K562 (cell line): ENCODE measurements at regions not wholly inside any gene's neighbourhood (a gene's known extent, or its start where the extent isn't known, plus 50 kb on each side); places are given as distances from the start of the nearest gene placed in this dataset.

ENCODE experiments used
- CBFB ChIP-seq: sonication (generic); formaldehyde crosslinking; IDR thresholded peaks from 2 replicates; pipeline ENCODE4 v1.4.0; 2020; ENCODE audit warnings: mild to moderate bottlenecking, missing genetic modification reagents
- CEBPG ChIP-seq, 3 experiments: fragments of 200-800 bp in 1 of 3; sonication (Bioruptor generic) in 1 of 3; sonication (generic) in 1 of 3; formaldehyde crosslinking in 1 of 3; IDR thresholded peaks in 2 of 3; conservative IDR thresholded peaks in 1 of 3; 2 replicates each; pipeline versions ENCODE4 v1.6.1 to v1.8.0; 2016 to 2022; ENCODE audit warnings: missing compliant biosample characterization in 2 of 3, missing genetic modification characterization in 2 of 3, mild to moderate bottlenecking in 1 of 3, missing genetic modification reagents in 1 of 3
- CHD1 ChIP-seq: fragments of 200-600 bp; sonication (generic); IDR thresholded peaks from one replicate; pipeline ENCODE4 v1.6.1; 2012; ENCODE audit warnings: mild to moderate bottlenecking, moderate library complexity, low read length, inconsistent platforms
- FOSL1 ChIP-seq: fragments of 200-800 bp; sonication (Bioruptor generic); conservative IDR thresholded peaks from 2 replicates; pipeline ENCODE4 v1.6.1; 2016; ENCODE audit warnings: missing genetic modification characterization, missing compliant biosample characterization
- MAFG ChIP-seq: fragments of 450-650 bp; conservative IDR thresholded peaks from 2 replicates; pipeline ENCODE4 v1.6.1; 2016; ENCODE audit warnings: missing genetic modification characterization, missing compliant biosample characterization
- PATZ1 ChIP-seq: fragments of 250-450 bp; sonication (Bioruptor Pico); IDR thresholded peaks from 2 replicates; pipeline ENCODE4 v1.5.0; 2020; ENCODE audit warnings: mild to moderate bottlenecking, borderline replicate concordance
- SRF ChIP-seq, 2 experiments: fragments of 250-450, 450-650 bp in 1 of 2; sonication (Bioruptor Pico) in 1 of 2; sonication (generic) in 1 of 2; formaldehyde crosslinking; IDR thresholded peaks; 2 replicates each; pipeline versions ENCODE4 v1.5.0 to v1.5.1; 2020 to 2022; ENCODE audit warnings: mild to moderate bottlenecking in 1 of 2, missing genetic modification reagents in 1 of 2
- UBTF ChIP-seq, 2 experiments: IDR thresholded peaks; 2 replicates each; pipeline ENCODE4 v1.6.1; 2012; ENCODE audit warnings: improper control_type of control experiment in 2 of 2, low read depth in 2 of 2, low read length in 2 of 2, borderline replicate concordance in 1 of 2
- ZNF75A ChIP-seq: fragments of 450-650 bp; formaldehyde crosslinking; IDR thresholded peaks from 2 replicates; pipeline ENCODE4 v1.4.0; 2020; ENCODE audit warnings: mild to moderate bottlenecking

GRCh38 chr6:9112544-9112943 is 677.2 kb upstream of the SLC35B3 start (continued):
- TF ChIP-seq PATZ1 (CRISPR knock-in tag) = no peak
- TF ChIP-seq FOSL1 (tag) = no peak
- no peak for TF ChIP-seq CHD1
- TF ChIP-seq CEBPG (CRISPR knock-in tag; IDR thresholded peaks at IDR 0.05) = no peak
- no peak for TF ChIP-seq CEBPG (tag; conservative IDR thresholded peaks at IDR 0.05 in 1 of 2, IDR thresholded peaks at IDR 0.05 in 1 of 2)
- no peak for TF ChIP-seq MAFG
- no peak for TF ChIP-seq CBFB (CRISPR knock-in tag)
- TF ChIP-seq ZNF75A = no peak
- TF ChIP-seq UBTF (IDR thresholded peaks at IDR 0.05; ENCODE audit: borderline replicate concordance in 1 of 2, low read depth in 2 of 2, low read length in 2 of 2) = no peak
- TF ChIP-seq SRF (CRISPR knock-in tag; IDR thresholded peaks at IDR 0.05) = no peak
- TF ChIP-seq, all 486 proteins: peak for 0
